SHP77 (cell line): ENCODE measurements at regions not wholly inside any gene's neighbourhood (a gene's known extent, or its start where the extent isn't known, plus 50 kb on each side); places are given as distances from the start of the nearest gene placed in this dataset.
"Not testable (repeated sequence)": the region's sequence is repeated elsewhere in the genome, so short reads cannot be mapped to it uniquely, and the experiment has no call there.

ENCODE experiments used
- DNase-seq, 2 experiments: peaks; one replicate each; lab custom pipeline; 2025; lab: John Stamatoyannopoulos, UW

- DNase-seq: no peak
These were observed 676.3 kb upstream of the GOT2 start for GRCh38 chr16:59410451-59410850.

- DNase-seq: no peak
These were observed 671.7 kb upstream of the GOT2 start for GRCh38 chr16:59405802-59406201.

- no peak for DNase-seq
These were observed 670.4 kb upstream of the GOT2 start for GRCh38 chr16:59404509-59404908.

- DNase-seq: no peak
These were observed 666.7 kb upstream of the GOT2 start for GRCh38 chr16:59400830-59401229.

- no peak for DNase-seq
These were observed 663.5 kb upstream of the GOT2 start for GRCh38 chr16:59397638-59398037.

- no peak for DNase-seq
These were observed 660.4 kb upstream of the GOT2 start for GRCh38 chr16:59394526-59394925.

- DNase-seq: no peak
These were observed 658.8 kb upstream of the GOT2 start for GRCh38 chr16:59392911-59393310.

- DNase-seq: no peak
These were observed 657.7 kb upstream of the GOT2 start for GRCh38 chr16:59391617-59392364.

GRCh38 chr16:59385959-59386358 lies 651.8 kb upstream of the GOT2 start:
- DNase-seq: no peak

GRCh38 chr16:59385491-59385890 lies 651.4 kb upstream of the GOT2 start:
- no peak for DNase-seq

GRCh38 chr16:59373632-59374031 lies 639.5 kb upstream of the GOT2 start:
- no peak for DNase-seq

GRCh38 chr16:59370717-59371116 lies 636.6 kb upstream of the GOT2 start:
- no peak for DNase-seq

GRCh38 chr16:59369523-59369922 lies 635.4 kb upstream of the GOT2 start:
- DNase-seq: no peak

- DNase-seq: no peak
These were observed 634.5 kb upstream of the GOT2 start for GRCh38 chr16:59368586-59368985.

GRCh38 chr16:59356709-59357108 lies 622.6 kb upstream of the GOT2 start:
- DNase-seq: no peak

- no peak for DNase-seq
These were observed 622.0 kb upstream of the GOT2 start for GRCh38 chr16:59356144-59356543.

GRCh38 chr16:59355704-59356103 lies 621.6 kb upstream of the GOT2 start:
- no peak for DNase-seq

GRCh38 chr16:59351305-59351903 lies 617.3 kb upstream of the GOT2 start:
- DNase-seq: no peak

GRCh38 chr16:59350670-59351069 lies 616.6 kb upstream of the GOT2 start:
- no peak for DNase-seq

- no peak for DNase-seq
These were observed 608.6 kb upstream of the GOT2 start for GRCh38 chr16:59342669-59343068.

- DNase-seq: no peak
These were observed 607.3 kb upstream of the GOT2 start for GRCh38 chr16:59341368-59341767.

GRCh38 chr16:59339871-59340270 lies 605.8 kb upstream of the GOT2 start:
- DNase-seq: no peak

- DNase-seq: no peak
These were observed 602.1 kb upstream of the GOT2 start for GRCh38 chr16:59336136-59336695.

GRCh38 chr16:59331708-59332107 lies 597.6 kb upstream of the GOT2 start:
- DNase-seq: not testable (repeated sequence)
